Endometrium (tissue), 2 donors: ENCODE measurements at regions not wholly inside any gene's neighbourhood (a gene's known extent, or its start where the extent isn't known, plus 50 kb on each side); places are given as distances from the start of the nearest gene placed in this dataset.

Experiments used
- FAIRE-seq: peaks from 2 replicates; lab custom pipeline; 2012; peaks lifted over from hg19 to GRCh38; lab: Jason Lieb, UNC
- donor health status: control.
- donor health status: control.

GRCh38 chr5:158020555-158021418, 161.8 kb upstream of the CLINT1 start:
- FAIRE-seq = no peak

- no peak for FAIRE-seq
Measured at GRCh38 chr5:158017469-158017868, 158.5 kb upstream of the CLINT1 start.

GRCh38 chr5:158014372-158014771, 155.4 kb upstream of the CLINT1 start:
- FAIRE-seq = no peak

GRCh38 chr5:158013939-158014338, 155.0 kb upstream of the CLINT1 start:
- no peak for FAIRE-seq

DNA sequence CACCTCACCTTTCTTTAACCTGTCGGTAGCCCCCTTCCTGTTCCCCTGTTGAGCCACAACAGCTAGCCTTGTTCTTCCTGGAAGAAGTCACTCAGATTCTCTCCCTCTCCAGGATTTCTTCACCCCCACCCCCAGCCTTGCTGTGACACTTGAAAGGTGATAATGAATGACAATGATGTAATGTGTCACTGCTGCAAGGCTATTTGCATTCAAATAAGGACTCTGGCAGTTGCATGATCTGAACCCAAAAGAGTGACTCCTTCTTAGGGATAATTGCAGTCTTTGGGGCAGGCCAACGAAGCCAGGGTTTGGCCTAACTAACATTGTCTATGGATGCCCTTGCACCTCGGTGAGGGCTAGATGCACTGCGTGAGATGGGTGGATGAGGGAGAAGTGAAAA, 154.4 kb upstream of the CLINT1 start:
- no peak for FAIRE-seq

GRCh38 chr5:158011422-158011821, 152.5 kb upstream of the CLINT1 start:
- no peak for FAIRE-seq

GRCh38 chr5:158010831-158011230, 151.9 kb upstream of the CLINT1 start:
- FAIRE-seq = no peak

DNA sequence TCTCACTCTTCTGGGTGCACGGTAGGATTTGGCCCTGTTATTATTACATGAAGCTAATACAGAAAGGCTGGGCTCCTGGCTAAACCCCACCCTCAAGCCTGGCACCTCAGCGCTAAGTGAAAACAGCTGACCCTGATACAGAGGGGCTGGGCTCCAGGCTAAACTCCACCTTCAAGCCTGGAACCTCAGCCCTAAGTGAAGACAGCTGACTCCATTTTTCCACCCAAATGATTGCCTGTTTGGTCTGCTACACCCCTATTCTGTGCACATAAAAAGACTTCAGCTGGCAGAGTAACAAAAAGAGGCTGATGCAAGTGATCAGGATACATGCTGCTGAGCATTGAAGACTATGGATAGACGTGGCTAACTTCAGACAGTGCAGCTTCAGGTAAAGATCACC, 148.4 kb upstream of the CLINT1 start:
- no peak for FAIRE-seq

GRCh38 chr5:157999696-158000095, 140.8 kb upstream of the CLINT1 start:
- no peak for FAIRE-seq

- FAIRE-seq = no peak
Measured at GRCh38 chr5:157997991-157998504, 139.1 kb upstream of the CLINT1 start.

- FAIRE-seq = no peak
Measured at GRCh38 chr5:157994906-157995519, 136.1 kb upstream of the CLINT1 start.

- no peak for FAIRE-seq
Measured at GRCh38 chr5:157993986-157994691, 135.2 kb upstream of the CLINT1 start.

GRCh38 chr5:157993201-157993600, 134.3 kb upstream of the CLINT1 start:
- FAIRE-seq = no peak

- no peak for FAIRE-seq
Measured at GRCh38 chr5:157990583-157991181, 131.7 kb upstream of the CLINT1 start.

DNA sequence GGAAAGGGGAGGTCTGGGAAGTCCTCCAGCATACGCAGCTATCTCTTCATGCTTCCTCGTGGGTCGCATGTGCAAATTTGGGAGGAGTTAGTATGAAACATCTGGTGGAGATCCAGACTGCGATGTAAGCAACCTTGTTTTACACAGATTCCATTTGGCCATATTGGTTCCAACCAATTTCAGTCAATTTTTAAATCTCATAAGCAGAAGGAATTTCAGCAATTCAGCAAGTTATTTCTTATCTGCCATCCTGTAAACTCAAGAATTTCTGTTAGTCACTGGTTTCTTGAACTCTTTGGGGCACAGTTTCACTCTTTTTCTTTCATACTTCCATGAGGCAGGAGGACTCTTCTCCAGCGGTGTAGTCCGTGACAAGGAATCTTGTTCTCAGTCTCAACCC, 130.4 kb upstream of the CLINT1 start:
- FAIRE-seq = no peak

GRCh38 chr5:157987259-157987658, 128.3 kb upstream of the CLINT1 start:
- no peak for FAIRE-seq

DNA sequence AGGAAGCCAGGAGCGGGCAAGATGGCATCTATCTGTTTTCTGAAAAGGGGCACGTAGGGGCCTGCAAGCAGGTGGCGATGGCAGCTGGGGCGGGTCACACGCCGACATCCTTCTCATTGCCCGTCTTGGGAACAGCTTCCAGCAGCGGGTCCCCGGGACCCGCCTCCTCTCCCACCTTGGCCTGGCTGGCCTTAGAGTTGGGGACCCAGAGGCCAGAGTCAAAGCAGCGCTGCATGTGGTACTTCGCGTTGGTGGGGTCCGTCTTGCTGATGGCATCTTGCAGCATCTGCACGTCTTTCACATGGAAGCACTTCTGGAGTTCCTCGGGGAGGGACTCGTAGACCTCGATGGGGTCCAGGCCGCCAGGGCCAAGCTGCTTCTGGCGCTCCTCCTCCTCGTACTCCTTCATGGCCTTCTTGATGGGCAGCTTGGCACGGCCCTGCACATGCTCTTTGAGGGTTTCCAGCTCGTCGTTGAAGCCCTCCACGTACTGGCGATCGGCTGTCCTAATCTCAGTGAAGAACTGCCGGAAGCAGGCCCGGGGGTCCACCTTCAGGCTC, 127.6 kb upstream of the CLINT1 start:
- no peak for FAIRE-seq

DNA sequence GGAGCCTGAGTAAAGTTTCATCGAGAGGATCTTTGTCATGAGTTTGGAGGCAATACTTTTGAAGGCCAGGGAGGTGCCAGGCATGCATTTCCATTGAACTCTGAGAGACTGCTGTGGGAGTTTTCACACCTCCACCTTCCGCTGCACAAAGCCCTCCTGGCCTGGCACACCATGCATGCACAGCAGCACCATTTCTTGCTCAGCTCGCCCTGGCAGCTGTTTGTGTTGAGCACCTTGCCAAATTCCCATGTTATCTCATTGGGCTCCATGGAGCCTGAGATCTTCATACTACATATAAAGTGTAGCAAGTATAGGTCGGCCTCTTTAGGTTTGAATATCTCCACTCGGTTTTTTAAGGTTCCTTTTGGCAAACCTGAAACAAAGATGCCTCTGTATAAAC, 125.7 kb upstream of the CLINT1 start:
- no peak for FAIRE-seq

DNA sequence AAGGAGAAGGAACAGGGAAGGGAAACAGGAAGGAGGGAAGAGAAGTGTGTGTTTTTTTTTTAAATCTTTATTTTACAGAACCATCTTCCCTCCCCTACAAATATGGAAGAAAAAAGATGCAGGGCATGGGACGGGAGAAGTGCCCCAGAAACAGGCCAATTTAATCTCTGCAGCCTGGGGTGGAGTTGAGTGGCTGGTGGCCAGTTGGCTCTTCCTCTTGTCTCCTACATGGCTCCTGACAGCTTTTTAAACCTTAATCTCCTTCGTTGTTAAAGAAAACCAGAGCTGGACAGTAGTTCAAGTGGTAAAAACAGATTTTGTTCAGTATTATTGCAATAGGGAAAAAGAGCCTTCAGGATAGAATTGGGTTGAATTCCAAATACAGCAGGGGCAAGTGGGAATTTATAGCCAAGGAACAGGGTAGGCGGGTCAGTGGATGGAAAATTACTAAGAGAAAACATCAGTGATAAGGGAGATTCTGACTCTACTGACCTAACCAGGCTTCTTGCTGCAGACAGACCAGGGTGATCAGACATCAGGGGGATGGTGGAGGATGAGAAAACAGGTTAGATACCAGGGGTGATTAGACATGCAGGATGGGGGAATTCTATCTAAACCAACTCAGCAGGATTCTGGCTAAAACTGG, 125.1 kb upstream of the CLINT1 start:
- FAIRE-seq = no peak

DNA sequence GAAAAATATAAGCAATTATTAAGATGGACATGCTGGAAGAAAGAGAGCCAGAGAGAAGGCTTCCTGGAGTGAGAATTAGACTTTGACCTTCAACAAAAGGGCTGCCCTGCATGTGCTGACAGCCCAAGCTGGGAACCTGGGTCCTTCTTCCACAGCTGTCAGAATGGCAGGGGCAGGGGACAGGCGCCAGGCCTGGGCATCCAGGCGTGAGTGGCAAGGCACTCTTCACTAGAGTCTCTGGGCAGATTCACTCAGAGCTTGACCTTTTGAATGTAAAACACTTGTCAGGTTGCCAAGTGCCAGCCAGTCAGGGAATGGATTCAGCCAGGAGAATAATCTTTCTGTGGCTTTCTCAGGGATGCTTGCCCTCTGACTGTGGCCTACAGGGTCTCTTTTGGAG, 119.1 kb upstream of the CLINT1 start:
- FAIRE-seq = no peak

DNA sequence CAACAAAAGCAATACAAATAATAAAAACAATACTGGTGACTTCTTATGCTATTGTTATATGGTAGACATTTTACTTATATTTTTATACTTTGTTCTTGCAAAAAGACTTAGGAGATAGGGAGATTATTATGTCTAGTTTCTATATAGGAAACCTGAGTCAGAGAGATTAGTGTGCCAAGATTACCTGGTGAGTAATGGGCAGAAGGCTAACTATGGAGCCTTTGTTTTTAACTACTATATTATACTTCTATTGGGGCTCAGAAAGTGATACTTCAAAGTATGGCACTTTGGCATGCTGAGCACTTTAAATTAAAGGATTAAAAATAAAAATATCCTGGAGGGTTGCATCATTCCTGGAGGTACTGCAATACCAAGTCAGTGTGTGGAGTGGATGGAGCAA, 117.5 kb upstream of the CLINT1 start:
- FAIRE-seq = no peak

GRCh38 chr5:157972579-157972978, 113.6 kb upstream of the CLINT1 start:
- no peak for FAIRE-seq
